ENCODE measurements at regions not wholly inside any gene's neighbourhood (a gene's known extent, or its start where the extent isn't known, plus 50 kb on each side); places are given as distances from the start of the nearest gene placed in this dataset.

GRCh38 chr16:65845466-65846209, 520.9 kb upstream of the CDH5 start:
- TF ChIP-seq CTCF (IDR thresholded peaks at IDR 0.05) (no peak), POLR2A (IDR thresholded peaks at IDR 0.05) (no peak)
